Stimulated activated CD4-positive, alpha-beta T cell treated with anti-CD3 and anti-CD28 coated beads, Interleukin-1b, Interleukin-23, amount 100 ng/mL, for 24 hours (primary cell): ENCODE measurements at regions not wholly inside any gene's neighbourhood (a gene's known extent, or its start where the extent isn't known, plus 50 kb on each side); places are given as distances from the start of the nearest gene placed in this dataset.

Experiments
- DNase-seq, 4 experiments: peaks; one replicate each; pipeline ENCODE4 v3.0.0-alpha.2; 2020; ENCODE audit warnings: low read depth in 4 of 4, low spot score in 1 of 4

- peak in 3 of 4 experiments; percentile 19 to 57 (median 46) for DNase-seq
These were observed 242.7 kb downstream of the BCOR start for GRCh38 chrX:39854772-39855747.

GRCh38 chrX:39855748-39856129 is 242.0 kb downstream of the BCOR start:
- DNase-seq: peak; percentile 43 to 64 (median 58)

- DNase-seq: no peak
These were observed 241.2 kb downstream of the BCOR start for GRCh38 chrX:39856472-39857121.

- no peak for DNase-seq
These were observed 240.0 kb downstream of the BCOR start for GRCh38 chrX:39857780-39858179.

- DNase-seq: peak; percentile 41 to 78 (median 63)
These were observed 237.5 kb downstream of the BCOR start for GRCh38 chrX:39859991-39860861.

- no peak for DNase-seq
These were observed 234.8 kb downstream of the BCOR start for GRCh38 chrX:39862963-39863362.

- no peak for DNase-seq
These were observed 231.5 kb downstream of the BCOR start for GRCh38 chrX:39866229-39866628.

- peak in 2 of 4 experiments; percentile 47 to 58 for DNase-seq
These were observed 227.7 kb downstream of the BCOR start for GRCh38 chrX:39869846-39870601.

GRCh38 chrX:39871648-39872047 is 226.1 kb downstream of the BCOR start:
- no peak for DNase-seq

- no peak for DNase-seq
These were observed 224.6 kb downstream of the BCOR start for GRCh38 chrX:39873117-39873516.

GRCh38 chrX:39874202-39874816 is 223.4 kb downstream of the BCOR start:
- peak in 2 of 4 experiments; percentile 44 to 59 for DNase-seq

- DNase-seq: no peak
These were observed 221.7 kb downstream of the BCOR start for GRCh38 chrX:39875834-39876628.

- DNase-seq: no peak
These were observed 219.9 kb downstream of the BCOR start for GRCh38 chrX:39877905-39878304.

- peak in 2 of 4 experiments; percentile 16 to 34 for DNase-seq
These were observed 214.1 kb downstream of the BCOR start for GRCh38 chrX:39883666-39884065.

- no peak for DNase-seq
These were observed 211.5 kb downstream of the BCOR start for GRCh38 chrX:39886282-39886681.

GRCh38 chrX:39888730-39889129 is 209.0 kb downstream of the BCOR start:
- DNase-seq: no peak

- DNase-seq: no peak
These were observed 208.1 kb downstream of the BCOR start for GRCh38 chrX:39889704-39890103.

- DNase-seq: no peak
These were observed 207.0 kb downstream of the BCOR start for GRCh38 chrX:39890807-39891206.

GRCh38 chrX:39891781-39892180 is 206.0 kb downstream of the BCOR start:
- no peak for DNase-seq
